Cardiac fibroblast (primary cell): ENCODE measurements at regions not wholly inside any gene's neighbourhood (a gene's known extent, or its start where the extent isn't known, plus 50 kb on each side); places are given as distances from the start of the nearest gene placed in this dataset.

Source experiments
- DNase-seq, 2 donors: peaks; one replicate each; pipeline versions ENCODE4 v3.0.0 to v3.0.0-alpha.2; 2010; ENCODE audit warnings: low read depth in 2 of 2
- H3K4me3 ChIP-seq, 2 donors: replicated peaks in 1 of 2; 1 replicate in 1 of 2; 2 replicates in 1 of 2; pipeline ENCODE4 v1.5.1; 2011; ENCODE audit warnings: low read depth in 2 of 2, low read length in 2 of 2, mild to moderate bottlenecking in 2 of 2, moderate library complexity in 1 of 2
- CTCF ChIP-seq: IDR thresholded peaks from one replicate; pipeline ENCODE4 v1.5.1; 2011; ENCODE audit warnings: low read depth, mild to moderate bottlenecking, low read length, inconsistent platforms

DNA sequence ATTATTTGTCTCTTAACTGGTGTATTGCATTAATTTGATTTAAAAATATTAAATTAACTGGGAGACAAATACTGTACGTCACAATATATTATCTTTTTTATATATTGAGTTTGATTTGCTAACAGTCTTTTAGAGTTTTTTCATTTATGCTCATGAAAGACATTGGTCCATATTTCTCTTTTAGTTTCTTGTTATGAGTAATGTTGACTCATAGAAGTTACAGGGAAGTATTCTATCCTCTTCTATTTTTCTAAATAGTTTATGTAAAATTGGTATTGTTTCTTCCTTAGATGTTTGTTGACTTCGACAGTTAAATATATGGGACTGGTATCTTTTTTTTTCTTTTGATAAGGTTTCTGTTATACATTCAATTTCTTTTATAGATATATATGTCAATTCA, 1115.6 kb upstream of the CITED2 start:
- no peak for TF ChIP-seq CTCF
- no peak overlapping the region for H3K4me3 ChIP-seq
- DNase-seq, result peak in 1 of 2 donors; percentile 48

- DNase-seq, result no peak
- no peak overlapping the region for H3K4me3 ChIP-seq
- no peak for TF ChIP-seq CTCF
Measured at GRCh38 chr6:140487586-140487985, 1113.1 kb upstream of the CITED2 start.

- DNase-seq, result peak in 1 of 2 donors; percentile 14
- no peak for TF ChIP-seq CTCF
- H3K4me3 ChIP-seq, result no peak overlapping the region
Measured at GRCh38 chr6:140486450-140487361, 1112.3 kb upstream of the CITED2 start.

DNA sequence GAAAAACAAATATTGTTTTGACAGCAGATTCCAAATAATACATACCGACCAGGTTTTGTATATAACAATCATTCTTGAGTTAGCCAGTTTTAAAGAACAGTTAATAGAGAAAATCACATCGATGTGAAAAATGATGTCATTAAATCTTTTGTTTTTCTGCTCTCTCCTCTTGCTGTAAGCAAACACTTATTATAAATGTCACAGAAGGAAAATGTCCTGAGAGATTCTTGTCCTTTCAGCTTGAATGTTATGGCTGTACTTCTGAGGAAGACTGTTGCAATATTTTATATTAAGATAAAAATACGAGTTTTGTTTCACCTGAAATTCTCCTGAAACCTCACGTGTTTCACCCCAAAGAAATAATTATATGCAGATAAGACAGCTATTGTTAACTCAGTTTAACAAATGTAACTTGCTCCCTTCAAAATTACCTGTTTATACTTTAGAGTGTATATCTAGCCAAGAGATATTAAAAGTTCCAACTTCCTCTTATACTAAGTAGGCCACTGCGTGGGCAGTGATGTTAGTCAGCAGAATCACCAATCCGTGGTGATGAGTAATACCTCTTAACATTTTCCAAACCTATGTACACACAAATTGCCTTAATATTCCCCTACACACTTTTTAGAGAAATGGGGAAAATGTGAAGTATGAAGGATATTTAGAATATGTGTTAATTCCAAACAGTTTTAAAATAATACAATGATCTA, 1111.4 kb upstream of the CITED2 start:
- peak; percentile 86 to 94 for DNase-seq
- TF ChIP-seq CTCF, result no peak
- no peak overlapping the region for H3K4me3 ChIP-seq

GRCh38 chr6:140480852-140481251, 1106.4 kb upstream of the CITED2 start:
- TF ChIP-seq CTCF, result no peak
- H3K4me3 ChIP-seq, result no peak overlapping the region
- peak; percentile 62 to 72 for DNase-seq

- DNase-seq, result no peak
- no peak overlapping the region for H3K4me3 ChIP-seq
- no peak for TF ChIP-seq CTCF
Measured at GRCh38 chr6:140478631-140479030, 1104.2 kb upstream of the CITED2 start.
